Keratinocyte (primary cell): ENCODE measurements at regions not wholly inside any gene's neighbourhood (a gene's known extent, or its start where the extent isn't known, plus 50 kb on each side); places are given as distances from the start of the nearest gene placed in this dataset.

Experiments used
- EZH2 ChIP-seq: IDR thresholded peaks from one replicate; pipeline ENCODE4 v1.6.1; 2012; ENCODE audit warnings: inconsistent platforms, mild to moderate bottlenecking, low read length, moderate library complexity
- TF ChIP-seq, protein P1 (sequence below), 3 experiments: IDR thresholded peaks in 1 of 3; conservative IDR thresholded peaks in 1 of 3; optimal IDR thresholded peaks in 1 of 3; 2 replicates in 2 of 3; 3 replicates in 1 of 3; pipeline versions ENCODE3 to v1.5.1; 2011; ENCODE audit warnings: low read length in 3 of 3, mild to moderate bottlenecking in 3 of 3, moderate library complexity in 2 of 3, control low read depth in 1 of 3, inconsistent platforms in 1 of 3; ENCODE audit not compliant: insufficient read depth in 2 of 3; ENCODE audit errors: extremely low read depth in 1 of 3

DNA sequence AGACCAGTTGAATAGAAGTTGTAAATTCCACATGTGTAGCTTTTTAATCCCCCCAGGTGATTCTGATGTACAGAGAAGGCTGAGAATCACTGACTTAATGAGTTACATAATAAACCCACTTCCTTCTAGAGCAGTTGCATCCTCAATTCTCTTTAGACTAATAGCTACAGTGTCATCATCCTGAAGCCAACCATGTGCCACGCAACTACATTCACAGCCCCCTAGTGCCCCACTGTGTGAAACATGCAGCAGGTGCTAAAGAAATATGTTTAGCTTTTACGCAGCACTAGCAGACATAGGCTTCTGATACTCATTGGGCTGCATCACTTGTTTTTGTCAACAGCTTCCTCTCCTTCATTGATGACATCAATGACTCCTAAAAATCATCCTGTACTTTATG is 1168.3 kb downstream of the BCL11B start:
- TF ChIP-seq EZH2: no peak
- TF ChIP-seq, protein P1, sequence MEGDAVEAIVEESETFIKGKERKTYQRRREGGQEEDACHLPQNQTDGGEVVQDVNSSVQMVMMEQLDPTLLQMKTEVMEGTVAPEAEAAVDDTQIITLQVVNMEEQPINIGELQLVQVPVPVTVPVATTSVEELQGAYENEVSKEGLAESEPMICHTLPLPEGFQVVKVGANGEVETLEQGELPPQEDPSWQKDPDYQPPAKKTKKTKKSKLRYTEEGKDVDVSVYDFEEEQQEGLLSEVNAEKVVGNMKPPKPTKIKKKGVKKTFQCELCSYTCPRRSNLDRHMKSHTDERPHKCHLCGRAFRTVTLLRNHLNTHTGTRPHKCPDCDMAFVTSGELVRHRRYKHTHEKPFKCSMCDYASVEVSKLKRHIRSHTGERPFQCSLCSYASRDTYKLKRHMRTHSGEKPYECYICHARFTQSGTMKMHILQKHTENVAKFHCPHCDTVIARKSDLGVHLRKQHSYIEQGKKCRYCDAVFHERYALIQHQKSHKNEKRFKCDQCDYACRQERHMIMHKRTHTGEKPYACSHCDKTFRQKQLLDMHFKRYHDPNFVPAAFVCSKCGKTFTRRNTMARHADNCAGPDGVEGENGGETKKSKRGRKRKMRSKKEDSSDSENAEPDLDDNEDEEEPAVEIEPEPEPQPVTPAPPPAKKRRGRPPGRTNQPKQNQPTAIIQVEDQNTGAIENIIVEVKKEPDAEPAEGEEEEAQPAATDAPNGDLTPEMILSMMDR (optimal IDR thresholded peaks at IDR 0.05 in 1 of 3, IDR thresholded peaks at IDR 0.05 in 1 of 3, conservative IDR thresholded peaks at IDR 0.05 in 1 of 3; ENCODE audit: extremely low read depth in 1 of 3, insufficient read depth in 2 of 3, low read length in 3 of 3): no peak
